GM19025 (cell line): ENCODE measurements at regions not wholly inside any gene's neighbourhood (a gene's known extent, or its start where the extent isn't known, plus 50 kb on each side); places are given as distances from the start of the nearest gene placed in this dataset.
"Not testable (repeated sequence)": the region's sequence is repeated elsewhere in the genome, so short reads cannot be mapped to it uniquely, and the experiment has no call there.

Source experiments
- ATAC-seq: cut with Tn5 transposase; IDR thresholded peaks from one replicate; pipeline ENCODE4 v1.9.1; 2021; ENCODE audit warnings: mild to moderate bottlenecking, low read depth, moderate library complexity; ENCODE audit not compliant: unreplicated experiment

- ATAC-seq, result no peak
Measured at GRCh38 chr14:37834275-37834674, 238.8 kb downstream of the TTC6 start.

- ATAC-seq, result not testable (repeated sequence)
Measured at GRCh38 chr14:37838778-37839177, 243.3 kb downstream of the TTC6 start.

DNA sequence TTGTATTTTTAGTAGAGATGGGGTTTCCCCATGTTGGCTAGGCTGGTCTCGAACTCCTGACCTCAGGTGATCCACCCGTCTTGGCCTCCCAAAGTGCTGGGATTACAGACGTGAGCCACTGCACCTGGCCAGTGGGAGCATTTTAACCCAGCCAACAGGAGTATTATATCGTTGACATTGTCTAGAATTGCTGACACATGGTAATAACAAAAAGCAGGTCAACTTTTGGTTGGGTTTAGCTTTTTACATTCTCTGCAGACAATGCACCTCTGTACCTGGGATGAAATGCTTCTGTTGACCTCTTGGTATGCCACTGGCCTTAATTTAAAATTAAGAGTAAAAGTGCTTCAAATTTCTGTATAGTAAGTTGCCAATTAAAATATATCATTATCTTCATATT is 245.6 kb downstream of the TTC6 start:
- ATAC-seq, result not testable (repeated sequence)

- ATAC-seq, result no peak
Measured at GRCh38 chr14:37842106-37842505, 246.7 kb downstream of the TTC6 start.

DNA sequence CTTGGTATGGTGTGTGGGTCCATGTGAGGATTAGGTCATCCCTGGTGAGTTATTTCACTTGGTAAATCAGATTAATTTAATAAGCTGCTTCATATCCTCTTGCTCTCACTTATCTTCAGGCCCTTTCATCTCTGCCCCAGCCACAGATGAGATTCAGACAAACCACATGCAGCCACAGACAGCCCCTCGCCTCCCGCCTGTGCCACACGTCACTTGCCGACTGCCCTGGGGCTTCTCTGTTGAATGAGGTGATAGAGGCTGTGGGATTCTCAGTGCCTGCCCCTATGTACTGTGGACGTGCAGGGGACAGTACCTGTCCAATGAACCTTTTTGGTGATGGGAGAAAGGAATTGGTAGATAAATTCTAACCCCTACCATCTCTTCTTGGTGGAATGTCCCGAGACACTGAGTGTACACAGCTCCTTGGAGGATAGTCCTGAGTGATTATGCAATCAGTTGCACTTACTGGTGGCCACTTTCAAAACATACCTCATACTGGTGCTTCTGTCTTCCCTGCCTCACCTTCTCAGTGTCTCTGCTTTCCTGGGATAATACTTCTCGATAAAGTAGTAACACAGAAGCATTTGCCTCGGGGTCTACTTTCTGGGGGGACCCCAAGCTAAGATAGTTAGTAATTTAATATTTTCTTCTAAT is 248.7 kb downstream of the TTC6 start:
- no peak for ATAC-seq

DNA sequence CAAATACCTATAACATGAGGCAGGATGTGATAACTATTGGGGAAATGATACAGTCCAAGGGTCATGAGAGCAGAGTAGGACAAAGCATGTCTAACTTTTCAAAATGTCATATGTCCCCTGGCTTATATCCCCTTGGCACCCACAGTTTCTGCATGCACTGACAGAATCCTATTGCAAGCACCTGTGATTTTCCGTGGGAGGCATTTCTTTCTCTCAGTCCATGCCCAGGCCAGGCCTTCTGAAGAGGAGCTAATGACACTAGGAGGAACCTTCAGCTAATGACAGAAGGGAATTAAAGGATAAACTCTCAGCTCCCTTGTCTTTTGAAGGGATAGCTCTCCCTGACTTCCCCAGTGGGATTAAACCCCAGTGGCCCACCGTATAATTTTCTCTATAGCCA is 249.2 kb downstream of the TTC6 start:
- ATAC-seq, result no peak

DNA sequence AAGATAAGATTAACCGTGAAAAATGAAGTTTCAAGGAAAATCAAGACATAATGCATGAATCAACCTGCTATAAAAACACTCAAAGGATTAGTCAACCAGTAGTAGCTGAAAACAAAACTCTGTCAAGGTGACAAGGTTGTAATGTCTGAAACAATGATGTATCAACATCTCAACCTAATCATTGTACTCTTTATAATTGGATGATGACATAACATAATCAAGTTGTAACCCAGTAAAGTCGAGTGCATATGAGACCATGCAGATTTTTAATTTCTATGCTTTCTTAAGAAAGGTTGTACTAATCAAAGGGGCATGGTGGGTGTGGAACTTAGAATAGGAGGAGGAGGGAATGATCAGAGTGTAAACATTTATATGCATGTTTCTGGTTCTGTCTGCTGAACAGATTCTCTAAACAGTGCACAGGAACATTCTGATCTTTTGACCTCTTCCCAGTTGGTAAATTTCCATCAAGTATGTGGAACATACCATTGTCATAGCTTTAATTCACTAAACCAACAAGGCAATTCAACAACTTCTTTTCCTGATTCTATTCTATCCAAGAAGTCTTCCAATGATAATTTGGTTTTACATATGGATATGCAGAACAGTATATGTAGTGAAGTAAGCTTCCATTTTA is 253.7 kb downstream of the TTC6 start:
- no peak for ATAC-seq

GRCh38 chr14:37851054-37851453 is 255.6 kb downstream of the TTC6 start:
- ATAC-seq, result no peak

DNA sequence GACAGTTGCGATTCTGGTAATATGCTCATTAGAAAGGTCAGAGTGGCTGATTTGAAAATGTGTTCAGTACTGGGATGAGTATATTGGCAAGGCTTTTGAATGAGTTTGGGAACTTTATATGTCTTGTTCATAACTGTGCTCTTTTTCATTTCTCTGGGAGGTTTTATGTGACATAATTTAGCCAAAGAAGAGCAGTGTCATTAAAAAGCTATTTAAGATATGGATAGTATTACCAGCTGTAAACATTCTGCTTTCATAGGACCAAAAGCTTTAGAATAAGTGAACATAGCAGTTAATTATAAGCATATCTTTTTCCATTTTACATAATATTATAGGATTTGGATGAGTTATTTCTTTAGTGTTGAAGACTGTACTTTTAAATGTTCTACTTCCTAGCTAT is 260.4 kb downstream of the TTC6 start:
- ATAC-seq, result no peak

DNA sequence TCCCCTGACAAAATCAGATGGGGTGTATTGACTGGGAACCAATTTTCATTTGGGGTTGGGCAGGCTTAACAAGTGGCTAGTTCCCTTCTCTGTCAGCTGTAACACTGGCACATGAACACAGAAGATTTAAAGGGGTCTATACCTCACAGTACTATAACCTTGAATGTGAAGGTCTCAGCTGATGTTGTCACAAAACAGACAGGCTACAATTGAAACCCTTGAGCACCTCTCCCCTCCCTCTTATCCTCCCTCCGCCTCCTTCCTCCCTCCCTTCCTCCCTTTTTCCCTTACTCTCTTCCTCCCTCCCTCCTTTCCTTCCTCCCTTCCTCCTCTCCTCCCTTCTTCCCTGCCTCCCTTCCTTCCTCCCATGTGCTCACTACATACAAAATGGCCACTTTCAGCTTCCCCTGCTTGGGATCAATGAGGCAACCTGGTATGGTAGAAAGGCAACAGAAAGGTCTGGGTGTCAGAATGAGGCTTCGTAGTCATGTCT is 262.4 kb downstream of the TTC6 start:
- no peak for ATAC-seq

DNA sequence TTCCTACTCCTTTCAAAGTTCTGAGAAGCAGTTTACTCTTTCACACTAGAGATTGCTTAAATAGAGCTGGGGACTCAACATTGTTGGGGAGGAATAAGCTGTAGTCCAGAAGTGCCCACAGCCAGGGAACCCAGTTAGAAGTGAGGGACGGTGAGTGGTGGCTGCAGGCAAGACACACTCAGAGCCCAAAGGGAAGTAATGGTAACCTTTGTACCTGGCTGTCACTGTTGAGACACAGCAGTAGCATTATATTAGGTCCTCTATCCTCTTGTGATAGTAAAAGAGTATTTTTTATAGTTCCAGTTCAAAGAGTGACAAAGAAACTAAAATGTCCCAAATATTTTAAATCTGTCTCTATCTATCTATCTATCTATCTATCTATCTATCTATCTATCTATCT is 263.3 kb downstream of the TTC6 start:
- no peak for ATAC-seq

DNA sequence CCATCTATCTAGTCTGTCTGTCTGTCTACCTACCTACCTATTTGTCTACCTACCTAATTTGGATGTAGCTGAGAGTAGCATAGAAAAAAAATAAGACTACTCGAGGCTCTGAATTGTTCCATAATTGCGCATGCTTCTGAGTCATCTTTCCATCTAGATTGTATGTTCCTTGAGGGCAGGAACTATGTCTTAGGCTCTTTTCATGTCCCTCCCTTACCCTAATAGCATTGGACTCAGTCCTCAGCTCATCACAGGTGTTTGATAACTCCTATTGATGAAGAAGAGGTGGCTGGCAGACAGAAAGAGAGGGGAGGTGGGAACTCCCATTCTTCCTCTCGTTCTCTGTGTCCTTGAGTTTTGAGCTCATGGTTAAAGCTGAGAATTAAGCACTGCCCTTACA is 263.7 kb downstream of the TTC6 start:
- no peak for ATAC-seq

GRCh38 chr14:37862263-37862662 is 266.8 kb downstream of the TTC6 start:
- ATAC-seq, result no peak

GRCh38 chr14:37864128-37864527 is 268.7 kb downstream of the TTC6 start:
- no peak for ATAC-seq

DNA sequence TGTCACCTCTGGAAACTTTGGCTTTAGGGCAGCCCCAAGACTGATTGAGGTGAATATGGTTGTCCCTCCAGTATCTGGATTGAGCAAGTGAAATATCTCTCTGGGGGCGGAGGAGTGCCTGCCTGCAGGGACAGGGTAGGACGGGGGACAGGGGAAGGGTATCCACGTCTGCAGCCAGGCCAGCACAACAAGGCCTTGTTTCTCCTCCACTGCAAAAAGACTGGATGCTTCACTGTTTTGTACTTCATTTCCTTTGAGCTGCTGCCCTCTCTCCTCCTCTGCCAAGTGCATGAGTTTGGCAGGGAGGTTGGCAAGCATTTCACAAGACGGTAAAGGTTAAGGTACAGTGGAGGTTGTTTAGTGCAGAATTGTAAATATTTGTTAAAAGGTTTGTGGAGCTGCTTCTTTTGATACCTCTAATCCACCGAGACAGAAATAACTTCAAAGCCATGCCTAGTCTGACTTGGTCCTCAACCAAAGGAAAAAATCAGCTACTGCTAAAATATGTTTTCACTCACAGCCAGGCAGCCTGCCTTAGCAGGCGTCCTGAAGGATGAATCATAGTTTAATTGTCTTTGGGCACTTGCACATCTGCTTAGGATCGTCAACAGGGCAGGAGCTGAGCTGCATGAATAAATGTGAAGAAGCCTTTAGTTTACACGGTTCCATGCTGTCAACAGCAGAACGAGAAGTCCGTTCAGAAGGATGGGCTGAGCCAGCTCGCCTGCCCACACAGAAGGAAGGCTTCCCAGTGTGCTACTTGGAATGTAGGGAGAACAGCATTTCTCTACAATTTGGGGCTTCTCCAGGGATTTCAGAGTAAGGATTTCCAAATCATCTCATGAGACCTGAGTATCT is 269.7 kb downstream of the TTC6 start:
- ATAC-seq, result no peak

DNA sequence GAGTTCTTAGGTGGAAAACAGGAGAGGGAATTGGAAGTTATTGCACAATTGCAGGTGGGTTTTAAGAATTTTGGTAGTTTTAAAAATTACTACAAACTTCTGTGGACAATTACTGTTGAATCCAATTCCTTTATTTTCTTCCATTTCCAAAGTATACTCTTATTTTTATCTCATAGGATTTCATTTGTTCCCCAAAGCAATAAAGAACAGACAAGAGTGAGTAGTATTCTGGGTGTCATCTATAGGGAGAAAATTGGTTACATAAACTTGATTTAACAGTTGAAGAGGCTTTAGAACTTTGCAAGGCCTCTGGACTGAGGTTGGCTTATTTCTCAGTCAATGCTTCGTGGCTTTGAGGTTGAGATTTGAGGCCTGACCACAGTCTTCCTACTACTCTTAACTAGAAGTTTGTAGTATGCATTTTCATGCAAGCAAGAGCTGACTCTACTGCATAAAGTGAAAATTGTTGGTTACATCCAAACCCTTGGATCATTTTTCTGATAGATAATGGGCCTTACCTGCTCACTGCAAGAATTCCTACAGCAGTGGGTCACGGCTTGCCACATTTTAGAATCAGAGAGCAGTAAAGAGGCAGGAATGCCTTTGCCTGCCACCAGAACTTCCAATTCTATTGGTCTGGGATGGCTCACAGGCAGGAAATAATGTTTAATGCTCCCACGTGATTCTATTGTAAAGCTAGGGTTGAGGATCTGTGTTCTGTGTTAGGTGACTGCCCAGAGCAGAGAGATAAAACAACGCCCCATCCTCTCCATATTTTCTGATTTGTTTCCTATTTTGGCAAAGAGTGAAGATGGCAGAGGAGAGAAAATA is 270.5 kb downstream of the TTC6 start:
- no peak for ATAC-seq

GRCh38 chr14:37869633-37870032 is 274.2 kb downstream of the TTC6 start:
- ATAC-seq, result no peak

DNA sequence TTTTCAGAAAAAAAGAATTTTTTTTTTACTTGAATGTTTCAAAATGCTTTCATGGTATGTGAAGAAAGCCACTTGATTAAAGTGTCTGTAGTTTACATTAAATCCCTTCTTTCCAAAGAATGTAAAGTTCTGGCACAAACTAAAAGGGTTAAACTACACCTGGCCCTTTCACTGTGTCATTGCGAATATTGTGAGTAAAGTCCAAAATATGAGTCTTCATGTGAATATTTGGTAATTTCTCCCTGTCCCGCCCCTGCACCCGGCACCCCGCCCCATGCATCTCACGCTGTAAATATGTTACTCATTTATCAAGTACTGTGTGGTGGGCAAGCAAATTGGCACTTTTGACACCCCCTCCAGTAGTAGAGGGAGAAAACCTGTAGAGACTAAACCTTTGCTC is 274.7 kb downstream of the TTC6 start:
- no peak for ATAC-seq

DNA sequence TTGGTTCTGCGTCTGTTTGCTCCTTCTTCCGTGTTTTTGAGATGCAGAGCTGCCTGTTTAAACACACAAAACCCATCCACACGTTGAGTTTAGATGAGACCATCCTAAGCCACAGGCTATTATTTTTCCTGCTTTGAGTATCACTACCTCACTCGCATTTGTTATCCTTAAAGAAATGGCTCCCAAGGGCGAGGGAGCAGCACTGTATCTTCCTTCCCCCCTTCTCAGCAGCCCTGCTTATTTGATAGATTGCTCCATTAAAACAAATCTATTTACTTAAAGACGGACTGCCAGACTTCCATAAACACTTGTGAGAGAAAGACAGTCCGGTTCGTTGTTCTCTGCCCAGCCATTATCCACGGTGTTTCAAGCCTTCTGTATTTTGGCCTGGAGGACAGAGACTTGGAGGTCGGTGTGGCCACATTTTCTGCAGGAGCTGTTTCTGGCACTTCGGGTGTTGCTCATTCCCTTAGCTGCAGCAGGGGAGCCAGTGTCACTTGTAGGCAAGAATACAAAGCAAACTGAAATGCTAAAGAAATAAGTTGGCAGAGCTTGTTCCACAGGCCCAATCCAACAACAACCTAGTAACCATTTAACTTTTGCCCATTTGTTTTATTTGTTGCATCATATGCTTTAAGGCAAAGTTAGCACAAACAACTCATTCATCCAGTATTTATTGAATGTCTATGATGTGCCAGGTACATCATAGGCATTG is 275.4 kb downstream of the TTC6 start:
- no peak for ATAC-seq

GRCh38 chr14:37874065-37874428 is 278.6 kb downstream of the TTC6 start:
- ATAC-seq, result not testable (repeated sequence)
